HK-2 (cell line): ENCODE measurements at regions not wholly inside any gene's neighbourhood (a gene's known extent, or its start where the extent isn't known, plus 50 kb on each side); places are given as distances from the start of the nearest gene placed in this dataset.

Experiments used
- DNase-seq: peaks from one replicate; pipeline ENCODE4 v3.0.0-alpha.2; 2018; ENCODE audit not compliant: unreplicated experiment

DNA sequence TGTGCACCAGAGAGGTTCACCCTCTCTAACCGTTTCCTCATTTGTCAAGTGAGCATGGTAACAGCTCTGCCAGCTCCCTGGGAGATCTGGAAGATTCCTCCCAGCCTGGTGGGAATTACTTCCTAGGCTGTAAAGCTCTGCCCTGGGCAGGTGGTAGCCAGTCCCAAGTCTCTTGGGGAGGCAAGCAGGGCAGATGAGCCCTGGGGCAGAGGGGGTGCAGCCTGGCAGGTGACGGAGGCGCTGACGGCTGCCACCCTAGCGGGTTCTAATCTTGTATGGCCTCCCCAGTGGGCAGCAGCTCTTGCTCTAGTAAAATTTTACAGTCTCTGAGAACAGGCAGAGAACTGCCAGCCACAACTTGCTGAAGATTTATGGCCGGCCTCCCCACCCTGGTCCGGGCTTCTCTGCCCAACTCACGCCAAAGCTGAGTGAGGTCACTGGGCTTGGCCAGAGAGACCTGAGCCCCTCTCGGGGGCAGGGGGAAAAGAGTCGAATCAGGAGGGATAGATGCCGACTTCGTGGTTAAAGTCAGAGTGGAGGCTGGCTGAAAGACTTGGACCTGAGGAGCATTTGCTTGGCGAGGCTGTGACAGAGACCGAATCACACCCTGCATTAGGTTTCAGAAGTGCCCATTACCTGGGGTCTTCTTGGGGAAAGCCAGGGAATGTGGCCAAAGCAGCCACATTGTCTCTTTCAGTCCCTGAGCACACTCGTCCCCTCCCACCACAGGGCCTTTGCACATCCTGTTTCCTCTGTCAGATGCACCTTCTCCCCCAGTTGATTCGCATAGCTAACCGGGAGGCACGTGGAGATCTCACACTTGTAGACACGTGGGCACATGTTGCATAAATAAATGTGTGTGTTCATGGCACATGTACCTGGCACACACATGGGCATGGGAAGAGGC is 188.2 kb downstream of the MN1 start:
- DNase-seq = no peak

- no peak for DNase-seq
Measured at GRCh38 chr22:27614006-27614649, 187.4 kb downstream of the MN1 start.

GRCh38 chr22:27614650-27615007 is 186.9 kb downstream of the MN1 start:
- DNase-seq = no peak

DNA sequence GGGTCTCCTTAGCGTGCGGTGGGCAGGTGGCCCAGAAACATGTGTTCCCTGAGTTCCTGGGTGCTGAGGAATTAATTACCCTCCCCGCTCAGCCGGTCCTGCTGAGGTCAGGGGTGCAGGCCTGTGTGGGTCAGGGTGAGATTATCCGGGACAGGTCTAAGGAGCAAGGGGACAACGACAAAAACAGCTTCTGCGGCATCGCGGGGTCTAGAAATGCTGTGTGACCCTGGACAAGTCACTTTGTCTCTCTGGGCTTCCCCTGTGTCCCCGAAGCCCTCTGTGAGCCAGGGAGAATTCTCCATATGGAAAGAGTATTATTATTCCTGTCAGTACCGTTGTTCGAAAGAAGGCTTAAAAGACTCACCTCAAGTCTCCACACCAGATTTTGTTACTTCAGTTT is 186.1 kb downstream of the MN1 start:
- DNase-seq = no peak

GRCh38 chr22:27616033-27616432 is 185.5 kb downstream of the MN1 start:
- no peak for DNase-seq

GRCh38 chr22:27617214-27617881 is 184.2 kb downstream of the MN1 start:
- no peak for DNase-seq

- DNase-seq = no peak
Measured at GRCh38 chr22:27620367-27621154, 181.0 kb downstream of the MN1 start.

- DNase-seq = no peak
Measured at GRCh38 chr22:27621486-27622070, 180.0 kb downstream of the MN1 start.

GRCh38 chr22:27624042-27624441 is 177.5 kb downstream of the MN1 start:
- DNase-seq = no peak

- DNase-seq = no peak
Measured at GRCh38 chr22:27624705-27625104, 176.9 kb downstream of the MN1 start.

DNA sequence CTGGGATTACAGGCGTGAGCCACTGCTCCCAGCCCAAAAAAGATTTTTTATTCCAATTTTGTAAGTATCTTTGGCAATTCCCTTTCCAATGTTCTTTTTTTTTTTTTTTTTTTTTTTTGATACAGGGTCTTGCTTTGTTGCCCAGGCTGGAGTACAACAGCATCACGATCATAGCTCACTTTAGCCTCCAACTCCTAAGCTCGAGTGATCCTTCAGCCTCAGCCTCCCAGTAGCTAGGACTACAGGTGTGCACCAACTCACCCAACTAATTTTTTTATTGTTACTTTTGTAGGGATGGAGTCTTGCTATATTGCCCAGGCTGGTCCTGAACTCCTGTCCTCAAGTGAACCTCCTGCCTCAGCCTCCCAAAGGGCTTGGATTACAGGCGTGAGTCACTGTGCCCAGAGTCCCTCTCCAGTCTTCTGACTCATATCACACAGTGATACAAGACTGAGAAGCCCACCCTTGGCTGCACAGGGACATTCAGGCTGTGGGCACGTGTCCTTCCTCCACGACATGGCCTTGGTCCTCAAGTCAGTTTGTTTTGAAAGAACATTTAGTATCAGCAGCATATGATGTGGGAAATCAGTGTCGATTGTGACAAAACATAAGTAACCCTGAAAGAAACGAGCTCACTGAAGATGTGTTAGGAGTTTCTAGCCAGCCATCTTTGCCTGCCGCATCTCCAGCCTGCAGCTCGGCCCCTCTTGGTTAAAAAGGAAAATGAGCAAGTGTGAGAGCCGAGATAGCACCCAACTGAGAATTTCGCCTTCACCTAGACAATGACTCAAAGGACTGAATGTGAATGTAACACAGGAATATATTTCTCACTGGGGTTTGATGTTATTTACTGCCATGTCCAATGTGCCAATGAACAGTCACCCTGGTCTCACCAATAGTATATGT is 175.5 kb downstream of the MN1 start:
- DNase-seq = no peak

- no peak for DNase-seq
Measured at GRCh38 chr22:27626675-27627443, 174.7 kb downstream of the MN1 start.

GRCh38 chr22:27627444-27627833 is 174.1 kb downstream of the MN1 start:
- no peak for DNase-seq

GRCh38 chr22:27627901-27628300 is 173.7 kb downstream of the MN1 start:
- DNase-seq = no peak

DNA sequence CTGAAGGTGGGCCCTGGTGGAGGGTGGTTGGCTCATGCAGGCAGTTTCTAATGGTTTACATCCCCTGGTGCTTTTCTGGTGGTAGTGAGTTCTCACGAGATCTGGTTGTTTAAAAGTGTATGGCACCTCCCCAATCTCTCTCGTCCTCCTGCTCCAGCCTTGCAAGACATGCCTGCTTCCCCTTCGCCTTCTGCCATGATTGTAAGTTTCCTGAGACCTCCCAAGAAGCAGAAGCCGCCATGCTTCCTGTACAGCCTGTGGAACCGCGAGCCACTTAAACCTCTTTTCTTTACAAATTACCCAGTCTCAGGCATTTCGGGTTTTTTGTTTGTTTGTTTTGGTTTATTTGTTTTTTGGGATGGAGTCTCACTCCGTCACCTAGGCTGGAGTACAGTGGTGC is 173.2 kb downstream of the MN1 start:
- DNase-seq = no peak

- DNase-seq = no peak
Measured at GRCh38 chr22:27628891-27629631, 172.5 kb downstream of the MN1 start.

DNA sequence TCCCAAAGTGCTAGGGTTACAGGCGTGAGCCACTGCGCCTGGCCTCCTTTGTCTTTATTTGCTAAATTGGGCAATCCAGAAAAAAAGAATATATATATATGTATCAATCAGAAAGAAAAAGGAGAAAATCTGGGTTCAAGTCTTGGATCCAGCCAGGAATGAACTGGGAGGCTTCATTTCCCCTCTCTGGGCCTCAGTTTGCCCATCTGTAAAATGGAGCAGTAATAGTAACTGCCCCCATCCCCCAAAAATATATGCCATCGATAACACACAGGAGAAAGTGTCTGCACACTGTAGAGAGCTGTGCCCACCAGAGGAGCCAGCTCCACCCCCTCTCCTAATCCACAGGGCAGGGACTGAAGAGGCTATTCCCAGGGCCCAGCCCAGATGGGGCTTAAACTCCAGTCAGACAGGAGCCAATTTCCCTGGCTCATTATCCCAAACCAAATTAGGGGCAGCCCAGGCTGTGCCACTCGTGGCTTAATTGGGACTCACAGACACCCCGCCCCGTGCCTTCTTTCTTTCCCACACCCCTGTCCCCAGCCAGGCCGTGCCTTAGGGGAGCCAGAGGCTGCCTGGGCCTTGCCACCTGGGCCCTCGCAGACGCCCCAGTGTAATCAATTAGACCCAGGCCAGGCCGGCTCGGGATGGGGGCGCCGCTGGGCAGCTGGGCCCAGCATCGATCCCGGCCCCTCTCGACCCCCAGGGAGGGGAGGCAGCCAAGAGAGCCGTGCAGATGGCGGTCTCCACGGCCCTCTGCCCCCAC is 171.5 kb downstream of the MN1 start:
- DNase-seq = no peak

DNA sequence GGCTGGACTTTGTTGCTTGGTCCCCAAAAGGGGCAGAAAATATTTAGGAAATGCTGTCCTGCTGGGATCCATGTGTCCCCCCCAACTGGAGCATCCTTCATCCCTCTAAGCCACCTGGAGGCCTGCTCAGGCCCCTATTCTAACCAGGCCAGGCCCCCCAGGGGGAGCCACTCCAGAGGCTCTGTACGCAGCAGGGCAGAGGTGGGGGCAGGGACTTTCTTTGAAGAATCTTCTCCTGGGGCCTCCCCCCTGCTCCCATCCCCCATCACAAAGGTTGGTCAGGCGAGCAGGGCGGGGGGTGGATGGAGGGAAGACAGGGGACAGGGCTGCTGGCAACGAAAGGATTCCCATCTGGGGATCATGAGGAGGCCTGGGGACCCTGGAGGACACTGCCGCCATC is 170.8 kb downstream of the MN1 start:
- no peak for DNase-seq
